ENCODE measurements at regions not wholly inside any gene's neighbourhood (a gene's known extent, or its start where the extent isn't known, plus 50 kb on each side); places are given as distances from the start of the nearest gene placed in this dataset.

DNA sequence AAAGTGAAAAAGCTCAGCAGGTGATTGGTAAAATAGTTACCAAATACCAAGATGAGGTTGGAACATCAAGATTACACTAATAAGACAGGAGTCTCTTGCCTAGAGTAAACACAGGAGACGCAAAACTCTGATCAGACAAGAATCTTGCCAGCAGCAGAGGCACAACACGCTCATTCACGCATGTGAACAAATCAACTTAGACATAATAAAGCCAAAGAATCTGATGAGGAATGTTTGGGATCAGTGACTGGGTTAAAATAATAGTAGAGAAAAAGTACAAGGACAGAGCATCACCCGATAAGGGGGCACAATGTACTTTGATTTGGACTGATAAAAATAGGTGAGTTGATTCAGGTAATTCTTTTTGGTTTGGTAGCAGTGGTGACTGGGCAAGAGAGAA, 159.5 kb upstream of the GRIP1 start:
- no peak overlapping the region for H3K4me3 ChIP-seq (ENCODE audit: control insufficient read depth in 1 of 7, extremely low read depth in 1 of 7, insufficient read depth in 4 of 7, low read depth in 2 of 7, low read length in 6 of 7)
- H3K27me3 ChIP-seq (replicated peaks in 2 of 5; ENCODE audit: control insufficient read depth in 4 of 5, insufficient read depth in 5 of 5, low read length in 4 of 5): no peaks in the 10 kb centered on the region
- POLR2A ChIA-PET: no interaction called here
- H3K27ac ChIP-seq (ENCODE audit: insufficient read depth in 1 of 2, low read depth in 1 of 2, low read length in 2 of 2, poor library complexity in 1 of 2, severe bottlenecking in 2 of 2): no peak overlapping the region
- WGBS (ENCODE audit: insufficient coverage): 100% methylated on average over 3 of the region's 4 CpGs
- no peaks in the 10 kb centered on the region for H3K4me1 ChIP-seq (ENCODE audit: control extremely low read depth in 1 of 4, control insufficient read depth in 4 of 4, insufficient read depth in 4 of 4, low read length in 3 of 4)
- no peak for DNase-seq
- no peaks in the 10 kb centered on the region for H3K36me3 ChIP-seq (ENCODE audit: control insufficient read depth in 4 of 4, insufficient read depth in 4 of 4, low read length in 3 of 4)
- CTCF ChIA-PET: interaction anchor here (1.0 kb wide), 1 partner anchor 146 kb away, joined by 3 read pairs; no protein-coding TSS in a partner anchor
- H3K9me3 ChIP-seq (ENCODE audit: control extremely low read depth in 1 of 5, control insufficient read depth in 4 of 5, insufficient read depth in 2 of 5, low read depth in 1 of 5, low read length in 4 of 5): no peaks in the 10 kb centered on the region

GRCh38 chr12:66848967-66849366, 170.1 kb upstream of the GRIP1 start:
- Histone ChIP-seq H3K36me3 (ENCODE audit: control insufficient read depth in 4 of 4, insufficient read depth in 4 of 4, low read length in 3 of 4) (no peaks in the 10 kb centered on the region), H3K27ac (ENCODE audit: insufficient read depth in 1 of 2, low read depth in 1 of 2, low read length in 2 of 2, poor library complexity in 1 of 2, severe bottlenecking in 2 of 2) (no peak overlapping the region), H3K9me3 (ENCODE audit: control extremely low read depth in 1 of 5, control insufficient read depth in 4 of 5, insufficient read depth in 2 of 5, low read depth in 1 of 5, low read length in 4 of 5) (no peaks in the 10 kb centered on the region), H3K4me3 (ENCODE audit: control insufficient read depth in 1 of 7, extremely low read depth in 1 of 7, insufficient read depth in 4 of 7, low read depth in 2 of 7, low read length in 6 of 7) (no peak overlapping the region), H3K27me3 (replicated peaks in 2 of 5; ENCODE audit: control insufficient read depth in 4 of 5, insufficient read depth in 5 of 5, low read length in 4 of 5) (no peaks in the 10 kb centered on the region), H3K4me1 (ENCODE audit: control extremely low read depth in 1 of 4, control insufficient read depth in 4 of 4, insufficient read depth in 4 of 4, low read length in 3 of 4) (peaks cover 0 to 9% (median 4%) of the 10 kb centered on the region in 4 experiments)
- 100% methylated on average over 2 of the region's 2 CpGs for WGBS (ENCODE audit: insufficient coverage)
- no peak for DNase-seq
- POLR2A ChIA-PET: no interaction called here
- CTCF ChIA-PET: no interaction called here

GRCh38 chr12:66851134-66851533, 172.3 kb upstream of the GRIP1 start:
- no peaks in the 10 kb centered on the region for H3K36me3 ChIP-seq (ENCODE audit: control insufficient read depth in 4 of 4, insufficient read depth in 4 of 4, low read length in 3 of 4)
- peak; percentile 40 to 91 (median 85) for DNase-seq
- CTCF ChIA-PET: interaction anchor here (0.5 to 1.3 kb wide), 5 partner anchors 9 to 142 kb away, joined by 3 to 4 read pairs (median 3); no protein-coding TSS in a partner anchor
- no peaks in the 10 kb centered on the region for H3K9me3 ChIP-seq (ENCODE audit: control extremely low read depth in 1 of 5, control insufficient read depth in 4 of 5, insufficient read depth in 2 of 5, low read depth in 1 of 5, low read length in 4 of 5)
- no peak overlapping the region for H3K27ac ChIP-seq (ENCODE audit: insufficient read depth in 1 of 2, low read depth in 1 of 2, low read length in 2 of 2, poor library complexity in 1 of 2, severe bottlenecking in 2 of 2)
- WGBS (ENCODE audit: insufficient coverage): 0% methylated on average over 1 of the region's 5 CpGs
- peaks cover 0 to 9% (median 4%) of the 10 kb centered on the region in 4 experiments for H3K4me1 ChIP-seq (ENCODE audit: control extremely low read depth in 1 of 4, control insufficient read depth in 4 of 4, insufficient read depth in 4 of 4, low read length in 3 of 4)
- H3K4me3 ChIP-seq (ENCODE audit: control insufficient read depth in 1 of 7, extremely low read depth in 1 of 7, insufficient read depth in 4 of 7, low read depth in 2 of 7, low read length in 6 of 7): peak overlapping the region in 2 of 7 experiments; percentile 27 to 30
- POLR2A ChIA-PET: no interaction called here
- no peaks in the 10 kb centered on the region for H3K27me3 ChIP-seq (replicated peaks in 2 of 5; ENCODE audit: control insufficient read depth in 4 of 5, insufficient read depth in 5 of 5, low read length in 4 of 5)

DNA sequence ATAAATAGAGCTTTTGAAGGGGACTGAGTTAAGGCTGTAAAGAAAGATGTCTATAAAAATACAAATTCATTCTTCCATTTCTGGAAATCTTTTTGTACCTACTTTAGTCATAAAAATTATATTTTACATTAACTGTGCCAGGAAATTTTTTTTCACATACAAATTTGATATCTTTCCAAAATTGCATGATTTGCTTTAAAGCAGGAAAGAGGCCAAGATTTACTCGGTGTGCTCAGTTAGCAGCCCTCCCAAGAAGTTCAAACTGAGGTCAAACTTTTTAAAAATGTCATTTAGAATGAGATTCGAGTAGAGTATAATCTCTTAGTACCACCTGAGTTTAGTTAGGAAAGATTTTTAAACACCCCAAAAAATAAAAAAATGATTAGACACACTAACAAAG, 173.2 kb upstream of the GRIP1 start:
- WGBS (ENCODE audit: insufficient coverage): 0% methylated on average over 1 of the region's 2 CpGs
- ChIA-PET POLR2A (no interaction called here), CTCF (no interaction called here)

DNA sequence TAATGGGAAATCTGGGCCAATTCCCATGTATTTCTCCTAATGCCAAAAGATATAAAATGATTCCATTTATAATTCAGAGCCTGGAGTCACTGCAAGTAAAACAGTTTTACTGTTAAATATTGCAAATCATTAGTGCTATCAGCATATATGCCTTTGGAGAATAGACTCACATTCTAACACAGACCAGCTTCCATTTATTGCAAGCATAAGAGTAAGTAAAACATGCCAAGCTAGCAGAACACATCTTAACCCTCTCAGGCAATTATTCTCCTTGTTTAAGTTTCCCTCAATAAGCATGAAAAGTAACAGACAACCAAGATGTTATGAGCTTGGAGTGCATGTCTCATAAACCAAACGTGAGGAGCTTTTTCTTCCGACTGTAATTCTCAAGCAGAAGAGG, 173.9 kb upstream of the GRIP1 start:
- POLR2A ChIA-PET: no interaction called here
- Histone ChIP-seq H3K27me3 (replicated peaks in 2 of 5; ENCODE audit: control insufficient read depth in 4 of 5, insufficient read depth in 5 of 5, low read length in 4 of 5) (no peaks in the 10 kb centered on the region), H3K36me3 (ENCODE audit: control insufficient read depth in 4 of 4, insufficient read depth in 4 of 4, low read length in 3 of 4) (no peaks in the 10 kb centered on the region), H3K27ac (ENCODE audit: insufficient read depth in 1 of 2, low read depth in 1 of 2, low read length in 2 of 2, poor library complexity in 1 of 2, severe bottlenecking in 2 of 2) (no peak overlapping the region), H3K4me3 (ENCODE audit: control insufficient read depth in 1 of 7, extremely low read depth in 1 of 7, insufficient read depth in 4 of 7, low read depth in 2 of 7, low read length in 6 of 7) (no peak overlapping the region), H3K9me3 (ENCODE audit: control extremely low read depth in 1 of 5, control insufficient read depth in 4 of 5, insufficient read depth in 2 of 5, low read depth in 1 of 5, low read length in 4 of 5) (no peaks in the 10 kb centered on the region), H3K4me1 (ENCODE audit: control extremely low read depth in 1 of 4, control insufficient read depth in 4 of 4, insufficient read depth in 4 of 4, low read length in 3 of 4) (peaks cover 0 to 9% (median 4%) of the 10 kb centered on the region in 4 experiments)
- CTCF ChIA-PET: interaction anchor here (0.8 kb wide), 1 partner anchor 10 kb away, joined by 3 read pairs; no protein-coding TSS in a partner anchor
- DNase-seq: no peak
- 100% methylated on average over 2 of the region's 2 CpGs for WGBS (ENCODE audit: insufficient coverage)

More for the DNA sequence above, 173.2 kb upstream of the GRIP1 start:
- no peaks in the 10 kb centered on the region for H3K9me3 ChIP-seq (ENCODE audit: control extremely low read depth in 1 of 5, control insufficient read depth in 4 of 5, insufficient read depth in 2 of 5, low read depth in 1 of 5, low read length in 4 of 5)
- peaks cover 0 to 9% (median 4%) of the 10 kb centered on the region in 4 experiments for H3K4me1 ChIP-seq (ENCODE audit: control extremely low read depth in 1 of 4, control insufficient read depth in 4 of 4, insufficient read depth in 4 of 4, low read length in 3 of 4)
- no peak for DNase-seq
- H3K27ac ChIP-seq (ENCODE audit: insufficient read depth in 1 of 2, low read depth in 1 of 2, low read length in 2 of 2, poor library complexity in 1 of 2, severe bottlenecking in 2 of 2): no peak overlapping the region
- no peaks in the 10 kb centered on the region for H3K36me3 ChIP-seq (ENCODE audit: control insufficient read depth in 4 of 4, insufficient read depth in 4 of 4, low read length in 3 of 4)
- H3K27me3 ChIP-seq (replicated peaks in 2 of 5; ENCODE audit: control insufficient read depth in 4 of 5, insufficient read depth in 5 of 5, low read length in 4 of 5): no peaks in the 10 kb centered on the region
- H3K4me3 ChIP-seq (ENCODE audit: control insufficient read depth in 1 of 7, extremely low read depth in 1 of 7, insufficient read depth in 4 of 7, low read depth in 2 of 7, low read length in 6 of 7): no peak overlapping the region

- CTCF ChIA-PET: interaction anchor here (0.9 to 3.1 kb wide), 16 partner anchors 9 to 177 kb away, joined by 3 to 19 read pairs (median 3); no protein-coding TSS in a partner anchor
Observed at GRCh38 chr12:66859751-66860440, 181.0 kb upstream of the GRIP1 start.

More at GRCh38 chr12:66859751-66860440, 181.0 kb upstream of the GRIP1 start:
- H3K27ac ChIP-seq (ENCODE audit: insufficient read depth in 1 of 2, low read depth in 1 of 2, low read length in 2 of 2, poor library complexity in 1 of 2, severe bottlenecking in 2 of 2): no peak overlapping the region
- no peaks in the 10 kb centered on the region for H3K36me3 ChIP-seq (ENCODE audit: control insufficient read depth in 4 of 4, insufficient read depth in 4 of 4, low read length in 3 of 4)
- H3K27me3 ChIP-seq (replicated peaks in 2 of 5; ENCODE audit: control insufficient read depth in 4 of 5, insufficient read depth in 5 of 5, low read length in 4 of 5): peaks cover 0 to 4% (median 0%) of the 10 kb centered on the region in 5 experiments
- DNase-seq: no peak
- no peaks in the 10 kb centered on the region for H3K9me3 ChIP-seq (ENCODE audit: control extremely low read depth in 1 of 5, control insufficient read depth in 4 of 5, insufficient read depth in 2 of 5, low read depth in 1 of 5, low read length in 4 of 5)
- peaks cover 0 to 2% (median 0%) of the 10 kb centered on the region in 4 experiments for H3K4me1 ChIP-seq (ENCODE audit: control extremely low read depth in 1 of 4, control insufficient read depth in 4 of 4, insufficient read depth in 4 of 4, low read length in 3 of 4)
- WGBS (ENCODE audit: insufficient coverage): 97% methylated on average over 5 of the region's 7 CpGs
- no peak overlapping the region for H3K4me3 ChIP-seq (ENCODE audit: control insufficient read depth in 1 of 7, extremely low read depth in 1 of 7, insufficient read depth in 4 of 7, low read depth in 2 of 7, low read length in 6 of 7)
- POLR2A ChIA-PET: no interaction called here
